PC-3 (cell line): ENCODE measurements at regions not wholly inside any gene's neighbourhood (a gene's known extent, or its start where the extent isn't known, plus 50 kb on each side); places are given as distances from the start of the nearest gene placed in this dataset.

Experiments
- ATAC-seq: fragments of 200-7000 bp; cut with Tn5 transposase; 2 replicates; pipeline ENCODE4 v1.9.1; 2020; ENCODE audit warnings: mild to moderate bottlenecking, moderate library complexity
- BruUV-seq: library from RNA; stranded (reverse); fragments of 400-500 nt; replicated peaks from 2 replicates; lab custom pipeline; 2021; lab: Mats Ljungman, UMichigan
- CTCF ChIA-PET: fragments of 300-600 bp; sonication (Branson Sonifier 250); formaldehyde crosslinking; loops from one replicate; lab custom pipeline; 2022; ENCODE audit warnings: antibody characterized with exemption; lab: Charles Lee
- POLR2A ChIA-PET: fragments of 300-600 bp; sonication (Branson Sonifier 250); formaldehyde crosslinking; loops from one replicate; lab custom pipeline; 2022; ENCODE audit warnings: antibody characterized with exemption; ENCODE audit not compliant: unreplicated experiment; lab: Charles Lee
- DNase-seq: peaks from one replicate; pipeline ENCODE4 v3.0.0-alpha.2; 2015
- H2AFZ ChIP-seq: fragments of 300-600 bp; sonication (generic); 2 replicates; pipeline ENCODE4 v1.6.0; 2016; ENCODE audit warnings: antibody characterized with exemption, low read length
- H3F3A ChIP-seq: fragments of 300-600 bp; sonication (generic); one replicate; pipeline ENCODE4 v1.6.0; 2017; ENCODE audit warnings: antibody characterized with exemption, low read length, control low read depth, mild to moderate bottlenecking; ENCODE audit not compliant: unreplicated experiment
- H3K27ac ChIP-seq: fragments of 300-600 bp; sonication (generic); 2 replicates; pipeline ENCODE4 v1.5.1; 2016; ENCODE audit warnings: mild to moderate bottlenecking, low read length
- H3K27me3 ChIP-seq: fragments of 300-600 bp; sonication (generic); 2 replicates; pipeline ENCODE4 v1.6.1; 2016; ENCODE audit warnings: low read length, mixed read lengths
- H3K36me3 ChIP-seq: fragments of 300-600 bp; sonication (generic); 2 replicates; pipeline ENCODE4 v1.6.1; 2016; ENCODE audit warnings: low read depth, mixed run types, low read length, mixed read lengths
- H3K4me1 ChIP-seq: fragments of 300-600 bp; sonication (generic); 2 replicates; pipeline ENCODE4 v1.5.1; 2016; ENCODE audit warnings: low read length; ENCODE audit not compliant: insufficient read depth
- H3K4me2 ChIP-seq: fragments of 300-600 bp; sonication (generic); 2 replicates; pipeline ENCODE4 v1.6.0; 2016; ENCODE audit warnings: low read length
- H3K4me3 ChIP-seq: fragments of 300-600 bp; sonication (generic); 2 replicates; pipeline ENCODE4 v1.5.1; 2016; ENCODE audit warnings: mild to moderate bottlenecking, low read length, mixed read lengths
- H3K79me2 ChIP-seq: fragments of 300-600 bp; sonication (generic); 2 replicates; pipeline ENCODE4 v1.6.1; 2017; ENCODE audit warnings: low read length, mixed read lengths
- H3K9ac ChIP-seq: fragments of 300-600 bp; sonication (generic); 2 replicates; pipeline ENCODE4 v1.6.0; 2016; ENCODE audit warnings: mild to moderate bottlenecking, low read length
- H3K9me2 ChIP-seq: fragments of 300-600 bp; sonication (generic); replicated peaks from 2 replicates; pipeline ENCODE4 v1.6.1; 2016; ENCODE audit warnings: mixed run types, low read length, mixed read lengths
- H3K9me3 ChIP-seq: fragments of 300-600 bp; sonication (generic); 2 replicates; pipeline ENCODE4 v1.6.1; 2016; ENCODE audit warnings: low read length, mixed read lengths
- H4K20me1 ChIP-seq: fragments of 300-600 bp; sonication (generic); 2 replicates; pipeline ENCODE4 v1.6.1; 2016; ENCODE audit warnings: low read length, mixed read lengths
- CTCF ChIP-seq: fragments of 300-600 bp; sonication (generic); conservative IDR thresholded peaks from 2 replicates; pipeline ENCODE4 v1.5.1; 2017; ENCODE audit warnings: antibody characterized with exemption, low read depth, mild to moderate bottlenecking, low read length
- EZH2 ChIP-seq: fragments of 300-600 bp; sonication (generic); IDR thresholded peaks from one replicate; pipeline ENCODE4 v1.6.1; 2017; ENCODE audit warnings: antibody characterized with exemption, mild to moderate bottlenecking, low read length; ENCODE audit not compliant: unreplicated experiment
- EZH2phosphoT487 ChIP-seq: fragments of 300-600 bp; sonication (generic); IDR thresholded peaks from 2 replicates; pipeline ENCODE4 v1.6.1; 2018; ENCODE audit warnings: mild to moderate bottlenecking, antibody characterized with exemption, low read length, borderline replicate concordance
- intact Hi-C: fragments of 100-400 bp; cut with micrococcal nuclease; formaldehyde crosslinking; loops from 2 replicates; pipeline ENCODE4 v1.9.0; 2023

GRCh38 chr18:78813936-78814710 lies 165.5 kb upstream of the SALL3 start:
- Histone ChIP-seq H3K79me2 (no peaks in the 10 kb centered on the region), H3F3A (no peaks in the 10 kb centered on the region), H2AFZ (no peak overlapping the region), H3K9me2 (no peaks in the 10 kb centered on the region), H3K4me2 (no peak overlapping the region), H3K4me3 (no peak overlapping the region), H4K20me1 (no peaks in the 10 kb centered on the region), H3K36me3 (no peaks in the 10 kb centered on the region), H3K27me3 (peaks cover 45% of the 10 kb centered on the region), H3K27ac (no peak overlapping the region), H3K4me1 (no peaks in the 10 kb centered on the region), H3K9ac (no peak overlapping the region), H3K9me3 (no peaks in the 10 kb centered on the region)
- TF ChIP-seq CTCF (no peak), EZH2 (no peak), EZH2phosphoT487 (no peak)
- ATAC-seq (no peak), DNase-seq (no peak)
- intact Hi-C loops: no loop called here
- no TSS peak for BruUV-seq
- POLR2A ChIA-PET: no interaction called here
- CTCF ChIA-PET: no interaction called here

GRCh38 chr18:78814766-78815165 lies 164.9 kb upstream of the SALL3 start:
- Histone ChIP-seq H3K79me2 (no peaks in the 10 kb centered on the region), H3K4me1 (no peaks in the 10 kb centered on the region), H3K9ac (no peak overlapping the region), H3K36me3 (no peaks in the 10 kb centered on the region), H3K9me2 (no peaks in the 10 kb centered on the region), H3K27me3 (peaks cover 45% of the 10 kb centered on the region), H3F3A (no peaks in the 10 kb centered on the region), H3K4me2 (no peak overlapping the region), H2AFZ (no peak overlapping the region), H3K9me3 (no peaks in the 10 kb centered on the region), H3K27ac (no peak overlapping the region), H3K4me3 (no peak overlapping the region), H4K20me1 (no peaks in the 10 kb centered on the region)
- CTCF ChIA-PET: no interaction called here
- TF ChIP-seq CTCF: no peak
- POLR2A ChIA-PET: no interaction called here
- intact Hi-C loops: no loop called here
- no peak for DNase-seq
- BruUV-seq: no TSS peak
- ATAC-seq: no peak

GRCh38 chr18:78816114-78816513 lies 163.5 kb upstream of the SALL3 start:
- H3K4me1 ChIP-seq: no peaks in the 10 kb centered on the region
- no peaks in the 10 kb centered on the region for H3F3A ChIP-seq
- no peak overlapping the region for H3K9ac ChIP-seq
- no peaks in the 10 kb centered on the region for H3K9me3 ChIP-seq
- peaks cover 57% of the 10 kb centered on the region for H3K27me3 ChIP-seq
- H3K79me2 ChIP-seq: no peaks in the 10 kb centered on the region
- no TSS peak for BruUV-seq
- no peak overlapping the region for H3K4me2 ChIP-seq
- DNase-seq (no peak), ATAC-seq (no peak)
- H2AFZ ChIP-seq: no peak overlapping the region
- POLR2A ChIA-PET: no interaction called here
- H3K4me3 ChIP-seq: no peak overlapping the region
- H3K36me3 ChIP-seq: no peaks in the 10 kb centered on the region
- intact Hi-C loops: no loop called here
- no peaks in the 10 kb centered on the region for H3K9me2 ChIP-seq
- CTCF ChIA-PET: no interaction called here
- no peak overlapping the region for H3K27ac ChIP-seq
- TF ChIP-seq EZH2phosphoT487: no peak
- no peak for TF ChIP-seq EZH2
- TF ChIP-seq CTCF: no peak
- H4K20me1 ChIP-seq: no peaks in the 10 kb centered on the region
